MM.1S (cell line): ENCODE measurements at regions not wholly inside any gene's neighbourhood (a gene's known extent, or its start where the extent isn't known, plus 50 kb on each side); places are given as distances from the start of the nearest gene placed in this dataset.

ENCODE experiments used
- DNase-seq: peaks from one replicate; pipeline ENCODE4 v3.0.0-alpha.2; 2015
- H2AFZ ChIP-seq: fragments of 300-600 bp; sonication (generic); 2 replicates; pipeline ENCODE4 v1.6.0; 2016; ENCODE audit warnings: antibody characterized with exemption, low read length
- H3F3A ChIP-seq: fragments of 300-600 bp; sonication (generic); 2 replicates; pipeline ENCODE4 v1.6.1; 2016; ENCODE audit warnings: mild to moderate bottlenecking, antibody characterized with exemption, low read length, moderate library complexity, mixed read lengths; ENCODE audit not compliant: insufficient read depth
- H3K27ac ChIP-seq: fragments of 300-600 bp; sonication (generic); 2 replicates; pipeline ENCODE4 v1.5.1; 2016; ENCODE audit warnings: mild to moderate bottlenecking, low read length
- H3K27me3 ChIP-seq: fragments of 300-600 bp; sonication (generic); replicated peaks from 2 replicates; pipeline ENCODE4 v1.6.0; 2016; ENCODE audit warnings: low read length; ENCODE audit not compliant: insufficient read depth
- H3K36me3 ChIP-seq: fragments of 300-600 bp; sonication (generic); replicated peaks from 2 replicates; pipeline ENCODE4 v1.6.1; 2016; ENCODE audit warnings: mild to moderate bottlenecking, low read length, mixed read lengths; ENCODE audit not compliant: insufficient read depth
- H3K4me1 ChIP-seq: fragments of 300-600 bp; sonication (generic); 2 replicates; pipeline ENCODE4 v1.6.1; 2016; ENCODE audit warnings: low read length, mixed read lengths
- H3K4me2 ChIP-seq: fragments of 300-600 bp; sonication (generic); 2 replicates; pipeline ENCODE4 v1.6.0; 2016; ENCODE audit warnings: low read depth, low read length
- H3K4me3 ChIP-seq: fragments of 300-600 bp; sonication (generic); 2 replicates; pipeline ENCODE4 v1.5.1; 2016; ENCODE audit warnings: low read length, mixed read lengths
- H3K79me2 ChIP-seq: fragments of 300-600 bp; sonication (generic); 2 replicates; pipeline ENCODE4 v1.6.1; 2016; ENCODE audit warnings: mixed run types, low read length, mixed read lengths
- H3K9ac ChIP-seq: fragments of 300-600 bp; sonication (generic); 2 replicates; pipeline ENCODE4 v1.6.1; 2016; ENCODE audit warnings: low read length, mixed read lengths
- H3K9me2 ChIP-seq: fragments of 300-600 bp; sonication (generic); replicated peaks from 2 replicates; pipeline ENCODE4 v1.6.1; 2016; ENCODE audit warnings: mild to moderate bottlenecking, low read length, mixed read lengths; ENCODE audit not compliant: insufficient read depth
- H3K9me3 ChIP-seq: fragments of 300-600 bp; sonication (generic); replicated peaks from 2 replicates; pipeline ENCODE4 v1.6.1; 2016; ENCODE audit warnings: mild to moderate bottlenecking, low read length, mixed read lengths; ENCODE audit not compliant: insufficient read depth
- H4K20me1 ChIP-seq: fragments of 300-600 bp; sonication (generic); 2 replicates; pipeline ENCODE4 v1.6.1; 2016; ENCODE audit warnings: mild to moderate bottlenecking, low read length, moderate library complexity, mixed read lengths; ENCODE audit not compliant: insufficient read depth
- EZH2 ChIP-seq: fragments of 300-600 bp; sonication (generic); optimal IDR thresholded peaks from 2 replicates; pipeline ENCODE3; 2017; ENCODE audit warnings: low read depth, mild to moderate bottlenecking, antibody characterized with exemption, low read length, mixed read lengths
- EZH2phosphoT487 ChIP-seq: fragments of 300-600 bp; sonication (generic); IDR thresholded peaks from 2 replicates; pipeline ENCODE4 v1.6.1; 2018; ENCODE audit warnings: antibody characterized with exemption, low read length
- TF ChIP-seq, protein P1 (sequence below): fragments of 300-600 bp; sonication (generic); IDR thresholded peaks from 2 replicates; pipeline ENCODE4 v1.5.1; 2016; ENCODE audit warnings: antibody characterized with exemption, low read length, mixed read lengths

DNA sequence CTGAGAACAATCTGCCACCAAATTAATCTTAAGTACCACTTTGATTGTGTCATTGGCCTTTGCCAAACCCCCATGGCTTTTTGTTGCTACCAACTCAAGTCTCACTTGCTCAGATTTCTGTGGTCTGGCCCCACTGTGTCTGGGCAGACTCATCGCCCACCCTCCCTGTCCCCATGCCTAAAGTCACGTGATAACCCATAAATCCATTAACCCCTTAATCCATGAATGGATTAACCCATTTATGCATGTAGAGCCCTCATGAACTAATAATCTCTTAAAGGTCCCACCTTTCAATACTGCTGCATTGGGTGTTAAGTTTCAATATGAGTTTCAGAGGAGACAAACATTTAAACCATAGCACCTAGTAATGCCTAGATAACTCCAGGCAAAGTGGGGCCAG, 78.5 kb upstream of the BLTP1 start:
- Histone ChIP-seq H3K4me3 (no peak overlapping the region), H3K36me3 (no peaks in the 10 kb centered on the region), H3K27me3 (no peaks in the 10 kb centered on the region), H3K9ac (no peak overlapping the region), H3K27ac (no peak overlapping the region), H4K20me1 (no peaks in the 10 kb centered on the region), H3K79me2 (no peaks in the 10 kb centered on the region), H3F3A (no peaks in the 10 kb centered on the region), H3K4me1 (no peaks in the 10 kb centered on the region), H2AFZ (no peak overlapping the region), H3K4me2 (no peak overlapping the region), H3K9me3 (no peaks in the 10 kb centered on the region), H3K9me2 (no peaks in the 10 kb centered on the region)
- no peak for DNase-seq
- TF ChIP-seq, protein P1, sequence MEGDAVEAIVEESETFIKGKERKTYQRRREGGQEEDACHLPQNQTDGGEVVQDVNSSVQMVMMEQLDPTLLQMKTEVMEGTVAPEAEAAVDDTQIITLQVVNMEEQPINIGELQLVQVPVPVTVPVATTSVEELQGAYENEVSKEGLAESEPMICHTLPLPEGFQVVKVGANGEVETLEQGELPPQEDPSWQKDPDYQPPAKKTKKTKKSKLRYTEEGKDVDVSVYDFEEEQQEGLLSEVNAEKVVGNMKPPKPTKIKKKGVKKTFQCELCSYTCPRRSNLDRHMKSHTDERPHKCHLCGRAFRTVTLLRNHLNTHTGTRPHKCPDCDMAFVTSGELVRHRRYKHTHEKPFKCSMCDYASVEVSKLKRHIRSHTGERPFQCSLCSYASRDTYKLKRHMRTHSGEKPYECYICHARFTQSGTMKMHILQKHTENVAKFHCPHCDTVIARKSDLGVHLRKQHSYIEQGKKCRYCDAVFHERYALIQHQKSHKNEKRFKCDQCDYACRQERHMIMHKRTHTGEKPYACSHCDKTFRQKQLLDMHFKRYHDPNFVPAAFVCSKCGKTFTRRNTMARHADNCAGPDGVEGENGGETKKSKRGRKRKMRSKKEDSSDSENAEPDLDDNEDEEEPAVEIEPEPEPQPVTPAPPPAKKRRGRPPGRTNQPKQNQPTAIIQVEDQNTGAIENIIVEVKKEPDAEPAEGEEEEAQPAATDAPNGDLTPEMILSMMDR: no peak
- TF ChIP-seq EZH2phosphoT487 (no peak), EZH2 (no peak)

DNA sequence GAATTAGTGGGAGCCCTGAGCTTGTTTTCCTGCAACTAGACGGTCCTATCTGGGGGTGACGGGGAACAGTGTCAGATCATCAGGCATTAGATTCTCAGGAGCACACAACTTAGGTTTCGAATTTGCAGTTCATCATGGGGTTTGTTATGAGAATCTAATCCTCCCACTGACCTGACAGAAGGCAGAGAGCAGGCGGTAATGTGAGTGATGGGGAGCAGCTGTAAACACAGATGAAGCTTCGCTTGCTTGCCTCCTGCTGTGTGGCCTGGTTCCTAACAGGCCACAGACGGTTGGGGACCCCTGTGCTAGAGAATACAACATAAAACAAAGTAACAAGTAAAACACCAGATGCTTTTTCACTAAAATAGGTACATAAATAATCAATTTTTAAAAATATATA, 86.2 kb upstream of the BLTP1 start:
- no peaks in the 10 kb centered on the region for H3K9me2 ChIP-seq
- H3K27ac ChIP-seq: no peak overlapping the region
- no peak overlapping the region for H3K9ac ChIP-seq
- no peaks in the 10 kb centered on the region for H3K36me3 ChIP-seq
- TF ChIP-seq, protein P1: no peak
- TF ChIP-seq EZH2phosphoT487 (no peak), EZH2 (no peak)
- no peaks in the 10 kb centered on the region for H3K79me2 ChIP-seq
- no peaks in the 10 kb centered on the region for H3K9me3 ChIP-seq
- no peak overlapping the region for H2AFZ ChIP-seq
- H3K4me1 ChIP-seq: no peaks in the 10 kb centered on the region
- H4K20me1 ChIP-seq: no peaks in the 10 kb centered on the region
- H3K4me3 ChIP-seq: no peak overlapping the region
- no peaks in the 10 kb centered on the region for H3F3A ChIP-seq
- DNase-seq: no peak
- H3K4me2 ChIP-seq: no peak overlapping the region
- H3K27me3 ChIP-seq: no peaks in the 10 kb centered on the region

DNA sequence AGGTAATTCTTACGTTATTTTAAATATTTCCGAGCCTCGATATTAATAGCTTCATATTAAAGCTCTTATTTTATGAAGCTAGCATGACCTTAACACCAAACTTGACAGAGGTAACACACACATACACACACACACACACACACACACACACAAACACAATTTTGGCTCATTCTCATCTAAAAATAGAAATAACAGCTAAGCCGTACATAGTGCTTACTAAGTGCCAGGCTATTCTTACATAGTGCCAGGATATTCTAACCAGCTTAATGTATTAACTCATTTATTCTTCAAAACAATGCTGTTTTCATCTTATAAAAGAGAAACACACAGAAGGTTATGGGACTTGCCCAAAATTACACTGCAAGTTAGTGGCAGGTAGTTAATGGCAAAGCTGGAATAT, 87.0 kb upstream of the BLTP1 start:
- Histone ChIP-seq H3K9ac (no peak overlapping the region), H3K9me3 (no peaks in the 10 kb centered on the region), H3K27ac (no peak overlapping the region), H3K4me2 (no peak overlapping the region), H3K27me3 (no peaks in the 10 kb centered on the region), H3K79me2 (no peaks in the 10 kb centered on the region), H3K9me2 (no peaks in the 10 kb centered on the region), H4K20me1 (no peaks in the 10 kb centered on the region), H2AFZ (no peak overlapping the region), H3K4me1 (no peaks in the 10 kb centered on the region), H3K4me3 (no peak overlapping the region), H3F3A (no peaks in the 10 kb centered on the region), H3K36me3 (no peaks in the 10 kb centered on the region)
- TF ChIP-seq, protein P1: no peak
- TF ChIP-seq EZH2phosphoT487: no peak
- TF ChIP-seq EZH2: no peak
- no peak for DNase-seq

DNA sequence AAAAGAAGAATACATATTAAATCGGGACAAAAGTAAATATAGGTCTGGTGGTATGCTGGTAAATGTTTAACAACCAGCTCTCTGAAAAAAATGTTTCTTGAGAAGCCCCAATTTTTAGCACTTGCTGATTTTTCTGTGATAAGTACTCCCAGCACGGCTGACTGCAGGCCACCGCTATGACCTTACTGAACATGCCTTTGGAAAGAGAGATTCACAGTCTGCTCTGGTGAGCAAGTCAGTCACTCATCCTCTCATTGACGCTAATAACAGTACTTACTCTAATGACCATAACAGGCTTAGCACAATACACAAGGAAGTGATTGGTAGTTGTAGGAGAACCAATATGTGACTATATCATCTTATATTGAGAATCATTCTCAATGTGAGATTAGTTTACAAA, 98.9 kb upstream of the BLTP1 start:
- no peak overlapping the region for H3K4me2 ChIP-seq
- H3K27me3 ChIP-seq: no peaks in the 10 kb centered on the region
- H3K4me1 ChIP-seq: no peaks in the 10 kb centered on the region
- H3K36me3 ChIP-seq: no peaks in the 10 kb centered on the region
- no peak for DNase-seq
- H3F3A ChIP-seq: no peaks in the 10 kb centered on the region
- no peaks in the 10 kb centered on the region for H4K20me1 ChIP-seq
- H3K9me2 ChIP-seq: no peaks in the 10 kb centered on the region
- TF ChIP-seq, protein P1: no peak
- TF ChIP-seq EZH2phosphoT487: no peak
- TF ChIP-seq EZH2: no peak
- H3K9ac ChIP-seq: no peak overlapping the region
- no peak overlapping the region for H2AFZ ChIP-seq
- H3K79me2 ChIP-seq: no peaks in the 10 kb centered on the region
- H3K9me3 ChIP-seq: no peaks in the 10 kb centered on the region
- H3K27ac ChIP-seq: no peak overlapping the region
- no peak overlapping the region for H3K4me3 ChIP-seq
